B cell (primary cell): ENCODE measurements at regions not wholly inside any gene's neighbourhood (a gene's known extent, or its start where the extent isn't known, plus 50 kb on each side); places are given as distances from the start of the nearest gene placed in this dataset.

Source experiments
- CTCF ChIP-seq: fragments of 200-600 bp; IDR thresholded peaks from one replicate; pipeline ENCODE4 v1.8.0; 2022; ENCODE audit warnings: antibody characterized with exemption, mild to moderate bottlenecking
- EZH2 ChIP-seq: IDR thresholded peaks from 2 replicates; pipeline ENCODE4 v1.6.1; 2012; ENCODE audit warnings: borderline replicate concordance, low read depth, mild to moderate bottlenecking, moderate library complexity, low read length; ENCODE audit not compliant: insufficient read depth, poor library complexity, severe bottlenecking

GRCh38 chr14:44613061-44613712, 106.1 kb upstream of the FSCB start:
- TF ChIP-seq CTCF (no peak), EZH2 (no peak)
